HCT116 (cell line): ENCODE measurements at regions not wholly inside any gene's neighbourhood (a gene's known extent, or its start where the extent isn't known, plus 50 kb on each side); places are given as distances from the start of the nearest gene placed in this dataset.

Source experiments
- EZH2 ChIP-seq: fragments of 200-600 bp; sonication (generic); IDR thresholded peaks from 2 replicates; pipeline ENCODE4 v1.6.1; 2017; ENCODE audit warnings: antibody characterized with exemption, mixed run types
- POLR2A ChIP-seq: IDR thresholded peaks from 2 replicates; pipeline ENCODE4 v1.7.0; 2011; ENCODE audit warnings: borderline replicate concordance; ENCODE audit not compliant: insufficient read depth, insufficient read length; ENCODE audit errors: extremely low read depth
- RAD21 ChIP-seq: IDR thresholded peaks from 2 replicates; pipeline ENCODE4 v1.6.1; 2012; ENCODE audit warnings: low read depth, mild to moderate bottlenecking
- REST ChIP-seq: IDR thresholded peaks from 2 replicates; pipeline ENCODE4 v1.6.1; 2012; ENCODE audit warnings: low read depth
- ZNF274 ChIP-seq: fragments of 200-500 bp; sonication (Bioruptor generic); IDR thresholded peaks from 2 replicates; pipeline ENCODE4 v1.6.1; 2014; ENCODE audit warnings: mild to moderate bottlenecking, low read depth, low read length, inconsistent platforms
- TF ChIP-seq, protein P1 (sequence below), 3 experiments: fragments of 200-600 bp in 1 of 3; sonication (generic) in 1 of 3; IDR thresholded peaks in 2 of 3; conservative IDR thresholded peaks in 1 of 3; 2 replicates each; pipeline ENCODE4 v1.5.1; 2012 to 2017; ENCODE audit warnings: low read depth in 2 of 3, low read length in 2 of 3, antibody characterized with exemption in 1 of 3, borderline replicate concordance in 1 of 3, control low read depth in 1 of 3, mild to moderate bottlenecking in 1 of 3, mixed read lengths in 1 of 3, mixed run types in 1 of 3, moderate library complexity in 1 of 3; ENCODE audit not compliant: insufficient read depth in 1 of 3

GRCh38 chr7:156173346-156173745, 361.1 kb upstream of the SHH start:
- TF ChIP-seq, protein P1, sequence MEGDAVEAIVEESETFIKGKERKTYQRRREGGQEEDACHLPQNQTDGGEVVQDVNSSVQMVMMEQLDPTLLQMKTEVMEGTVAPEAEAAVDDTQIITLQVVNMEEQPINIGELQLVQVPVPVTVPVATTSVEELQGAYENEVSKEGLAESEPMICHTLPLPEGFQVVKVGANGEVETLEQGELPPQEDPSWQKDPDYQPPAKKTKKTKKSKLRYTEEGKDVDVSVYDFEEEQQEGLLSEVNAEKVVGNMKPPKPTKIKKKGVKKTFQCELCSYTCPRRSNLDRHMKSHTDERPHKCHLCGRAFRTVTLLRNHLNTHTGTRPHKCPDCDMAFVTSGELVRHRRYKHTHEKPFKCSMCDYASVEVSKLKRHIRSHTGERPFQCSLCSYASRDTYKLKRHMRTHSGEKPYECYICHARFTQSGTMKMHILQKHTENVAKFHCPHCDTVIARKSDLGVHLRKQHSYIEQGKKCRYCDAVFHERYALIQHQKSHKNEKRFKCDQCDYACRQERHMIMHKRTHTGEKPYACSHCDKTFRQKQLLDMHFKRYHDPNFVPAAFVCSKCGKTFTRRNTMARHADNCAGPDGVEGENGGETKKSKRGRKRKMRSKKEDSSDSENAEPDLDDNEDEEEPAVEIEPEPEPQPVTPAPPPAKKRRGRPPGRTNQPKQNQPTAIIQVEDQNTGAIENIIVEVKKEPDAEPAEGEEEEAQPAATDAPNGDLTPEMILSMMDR (IDR thresholded peaks at IDR 0.05 in 2 of 3, conservative IDR thresholded peaks at IDR 0.05 in 1 of 3; ENCODE audit: borderline replicate concordance in 1 of 3, insufficient read depth in 1 of 3, low read depth in 2 of 3, low read length in 2 of 3): no peak
- TF ChIP-seq POLR2A (no peak), ZNF274 (no peak), EZH2 (no peak), REST (no peak), RAD21 (no peak)
